Fibroblast of mammary gland (primary cell): ENCODE measurements at regions not wholly inside any gene's neighbourhood (a gene's known extent, or its start where the extent isn't known, plus 50 kb on each side); places are given as distances from the start of the nearest gene placed in this dataset.
"Not testable (repeated sequence)": the region's sequence is repeated elsewhere in the genome, so short reads cannot be mapped to it uniquely, and the experiment has no call there.

Source experiments
- DNase-seq: peaks from one replicate; pipeline ENCODE4 v3.0.0-alpha.2; 2010; ENCODE audit warnings: low read depth
- H3K4me3 ChIP-seq: 2 replicates; pipeline ENCODE4 v1.5.1; 2011; ENCODE audit warnings: low read depth, mild to moderate bottlenecking, low read length, moderate library complexity; ENCODE audit not compliant: control insufficient read depth
- CTCF ChIP-seq: conservative IDR thresholded peaks from 2 replicates; pipeline ENCODE4 v1.5.1; 2011; ENCODE audit warnings: low read depth, low read length, inconsistent platforms; ENCODE audit not compliant: control insufficient read depth, insufficient read depth

DNA sequence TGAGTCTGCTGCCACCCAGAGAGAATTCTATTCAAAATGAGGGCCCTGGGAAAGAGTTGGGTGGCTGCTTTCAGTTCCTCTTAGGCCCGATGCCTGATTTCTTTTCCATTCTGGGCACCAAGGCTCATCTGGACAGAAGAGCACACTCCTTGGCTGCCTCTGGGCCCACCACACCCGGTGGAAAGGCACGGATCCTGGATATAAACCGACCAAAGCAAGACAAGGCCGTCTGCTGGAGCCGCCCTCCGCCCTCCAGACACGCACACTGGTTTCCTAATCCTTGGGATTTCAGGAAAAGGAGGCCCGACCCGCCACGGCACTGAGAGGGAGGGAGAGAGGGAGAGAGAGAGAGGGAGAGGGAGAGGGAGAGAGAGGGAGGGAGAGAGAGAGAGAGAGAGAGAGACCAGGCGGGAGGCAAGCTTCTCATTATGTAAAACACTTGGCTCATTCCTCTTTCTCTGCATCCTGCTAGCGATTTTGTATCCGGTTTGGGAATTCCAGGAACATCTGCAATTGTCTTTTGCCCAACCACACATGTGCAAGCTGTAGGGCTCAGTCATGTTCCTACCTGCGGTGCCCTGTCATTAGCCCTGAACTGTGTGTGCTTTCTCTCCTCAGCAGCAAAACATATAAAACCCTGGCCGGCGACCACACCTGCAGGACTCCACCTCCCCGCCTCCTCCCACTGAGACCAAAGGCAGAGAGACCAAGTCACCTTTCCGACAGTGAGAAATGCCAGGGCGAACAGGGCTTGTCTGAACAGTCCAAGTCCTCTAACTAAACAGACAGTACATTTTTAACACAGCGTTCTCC is 347.2 kb downstream of the SOX9 start:
- TF ChIP-seq CTCF = no peak
- peak; percentile 28 for DNase-seq

DNA sequence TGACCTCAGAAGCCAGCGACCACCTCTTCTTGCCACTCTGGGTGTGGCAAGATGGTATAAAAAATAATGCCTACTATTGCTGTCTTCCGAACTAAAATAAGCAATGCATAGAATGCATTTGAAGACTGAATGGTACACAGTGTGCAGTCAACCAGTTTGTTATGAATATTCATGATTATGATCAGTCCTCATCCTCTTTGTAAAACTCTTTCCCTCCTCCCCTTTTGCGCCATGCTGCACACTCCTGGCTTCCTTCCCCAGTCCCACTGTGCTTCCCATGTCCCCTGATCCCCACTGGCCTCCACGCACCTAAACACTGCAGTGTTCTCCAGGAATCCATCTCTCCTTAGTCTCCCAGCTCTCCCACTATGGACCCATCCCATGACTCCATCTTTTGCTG is 348.0 kb downstream of the SOX9 start:
- TF ChIP-seq CTCF = no peak
- DNase-seq = no peak
- no peak overlapping the region for H3K4me3 ChIP-seq

More for the DNA sequence above, 347.2 kb downstream of the SOX9 start:
- no peak overlapping the region for H3K4me3 ChIP-seq

GRCh38 chr17:72470121-72470705 is 349.4 kb downstream of the SOX9 start:
- H3K4me3 ChIP-seq = no peak overlapping the region
- no peak for TF ChIP-seq CTCF
- no peak for DNase-seq

DNA sequence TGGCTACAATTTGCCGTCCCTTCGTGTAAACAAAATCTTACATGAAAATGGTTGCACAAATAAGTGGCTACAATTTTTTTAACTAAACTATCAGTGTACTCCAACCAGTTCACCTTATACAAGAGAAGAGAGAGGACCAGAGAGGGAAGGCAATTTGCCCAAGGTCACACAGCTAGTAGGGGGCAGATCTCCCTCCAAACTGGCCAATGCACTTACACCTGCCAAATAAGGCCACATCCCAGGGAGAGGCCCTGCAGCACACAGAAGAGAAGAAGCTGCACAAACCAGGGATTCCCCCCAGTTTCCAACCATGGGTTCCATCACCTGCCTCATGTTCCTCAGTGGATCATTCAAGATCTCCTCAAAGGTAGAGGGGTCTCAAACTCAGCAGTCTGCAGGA is 349.9 kb downstream of the SOX9 start:
- TF ChIP-seq CTCF = no peak
- H3K4me3 ChIP-seq = no peak overlapping the region
- no peak for DNase-seq

DNA sequence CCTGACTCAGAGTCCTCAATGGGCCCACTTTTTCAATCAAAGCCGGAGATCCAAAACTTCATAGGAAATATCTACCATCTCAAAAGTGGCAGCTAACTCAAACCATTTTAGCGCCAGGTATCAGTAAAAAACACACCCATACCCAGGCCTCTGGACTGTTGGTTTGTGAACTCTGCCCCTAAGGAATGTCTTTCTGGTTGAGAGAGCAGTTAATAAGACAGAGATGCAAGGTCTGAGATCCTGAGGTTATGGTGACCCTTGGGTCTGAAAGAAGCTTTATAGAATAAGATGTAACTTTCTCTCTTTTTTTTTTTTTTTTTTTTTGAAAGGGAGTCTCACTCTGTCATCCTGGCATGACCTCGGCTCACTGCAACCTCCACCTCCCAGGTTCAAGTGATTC is 350.5 kb downstream of the SOX9 start:
- no peak overlapping the region for H3K4me3 ChIP-seq
- DNase-seq = no peak
- TF ChIP-seq CTCF = no peak

GRCh38 chr17:72472106-72472505 is 351.3 kb downstream of the SOX9 start:
- DNase-seq = no peak
- TF ChIP-seq CTCF = no peak
- H3K4me3 ChIP-seq = no peak overlapping the region

DNA sequence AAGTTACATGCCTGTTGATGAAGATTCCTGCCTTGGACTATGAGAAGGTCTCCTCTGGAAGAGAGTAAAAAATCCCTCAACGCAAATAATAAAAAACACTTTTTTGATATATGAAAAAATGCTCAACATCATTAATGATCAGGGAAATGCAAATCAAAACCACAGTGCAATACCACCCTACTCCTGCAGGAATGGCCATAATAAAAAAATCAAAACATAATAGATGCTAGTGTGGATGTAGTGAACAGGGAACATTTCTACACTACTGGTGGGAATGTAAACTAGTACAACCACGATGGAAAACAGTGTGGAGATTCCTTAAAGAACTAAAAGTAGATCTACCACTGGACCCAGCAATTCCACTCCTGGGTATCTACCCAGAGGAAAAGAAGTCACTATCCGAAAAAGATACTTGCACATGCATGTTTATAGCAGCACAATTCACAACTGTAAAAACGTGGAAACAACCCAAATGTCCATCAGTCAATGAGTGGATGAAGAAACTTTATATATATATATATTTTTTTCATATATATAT is 352.1 kb downstream of the SOX9 start:
- not testable (repeated sequence) for H3K4me3 ChIP-seq, DNase-seq
